H9 (cell line): ENCODE measurements at regions not wholly inside any gene's neighbourhood (a gene's known extent, or its start where the extent isn't known, plus 50 kb on each side); places are given as distances from the start of the nearest gene placed in this dataset.

ENCODE experiments used
- DNase-seq: peaks from one replicate; pipeline ENCODE4 v3.0.0-alpha.2; 2017
- H2AFZ ChIP-seq: one replicate; pipeline ENCODE4 v1.6.1; 2013; ENCODE audit warnings: mild to moderate bottlenecking, low read length, control low read depth, moderate library complexity
- H2AK5ac ChIP-seq: 2 replicates; pipeline ENCODE4 v1.6.1; 2013; ENCODE audit warnings: low read length, control low read depth, mixed read lengths; ENCODE audit not compliant: insufficient read length
- H2BK120ac ChIP-seq: one replicate; pipeline ENCODE4 v1.6.1; 2013; ENCODE audit warnings: low read depth, mild to moderate bottlenecking, low read length, control low read depth, inconsistent platforms; ENCODE audit not compliant: poor library complexity, severe bottlenecking
- H2BK12ac ChIP-seq: 2 replicates; pipeline ENCODE4 v1.6.1; 2013; ENCODE audit warnings: low read length, control low read depth, mixed read lengths, low read depth; ENCODE audit not compliant: insufficient read length
- H2BK15ac ChIP-seq: 2 replicates; pipeline ENCODE4 v1.6.1; 2013; ENCODE audit warnings: low read depth, low read length, control low read depth
- H2BK20ac ChIP-seq: one replicate; pipeline ENCODE4 v1.6.1; 2013; ENCODE audit warnings: low read depth, mild to moderate bottlenecking, low read length, control low read depth, inconsistent platforms; ENCODE audit not compliant: poor library complexity, severe bottlenecking
- H2BK5ac ChIP-seq: 2 replicates; pipeline ENCODE4 v1.6.1; 2013; ENCODE audit warnings: low read length, control low read depth, mixed read lengths; ENCODE audit not compliant: insufficient read length
- H3K14ac ChIP-seq: 2 replicates; pipeline ENCODE4 v1.6.1; 2013; ENCODE audit warnings: low read length, control low read depth; ENCODE audit not compliant: insufficient read depth
- H3K18ac ChIP-seq: 2 replicates; pipeline ENCODE4 v1.6.1; 2013; ENCODE audit warnings: low read depth, mild to moderate bottlenecking, mixed read lengths, low read length, control low read depth; ENCODE audit not compliant: insufficient read length
- H3K23ac ChIP-seq: 2 replicates; pipeline ENCODE4 v1.6.1; 2013; ENCODE audit warnings: low read length, control low read depth, mixed read lengths, low read depth; ENCODE audit not compliant: insufficient read length
- H3K23me2 ChIP-seq: 2 replicates; pipeline ENCODE4 v1.6.1; 2013; ENCODE audit warnings: low read depth, mild to moderate bottlenecking, mixed read lengths, low read length, control low read depth; ENCODE audit not compliant: insufficient read length, poor library complexity, severe bottlenecking
- H3K27ac ChIP-seq: 2 replicates; pipeline ENCODE4 v1.5.1; 2013; ENCODE audit warnings: low read length, control low read depth, mixed read lengths, low read depth; ENCODE audit not compliant: insufficient read length
- H3K27me3 ChIP-seq: 2 replicates; pipeline ENCODE4 v1.6.1; 2013; ENCODE audit warnings: low read length, control low read depth, inconsistent platforms; ENCODE audit not compliant: insufficient read depth
- H3K4ac ChIP-seq: 2 replicates; pipeline ENCODE4 v1.6.1; 2013; ENCODE audit warnings: low read depth, mild to moderate bottlenecking, control low read depth, inconsistent platforms, low read length, moderate library complexity
- H3K4me1 ChIP-seq: 2 replicates; pipeline ENCODE4 v1.6.1; 2013; ENCODE audit warnings: low read length, control low read depth, inconsistent platforms; ENCODE audit not compliant: insufficient read depth
- H3K4me2 ChIP-seq: 2 replicates; pipeline ENCODE4 v1.6.1; 2013; ENCODE audit warnings: low read length, control low read depth, mixed read lengths; ENCODE audit not compliant: insufficient read length, insufficient read depth
- H3K56ac ChIP-seq: 2 replicates; pipeline ENCODE4 v1.6.1; 2013; ENCODE audit warnings: low read depth, mild to moderate bottlenecking, mixed read lengths, low read length, control low read depth; ENCODE audit not compliant: insufficient read length
- H3K79me1 ChIP-seq: 2 replicates; pipeline ENCODE4 v1.6.1; 2013; ENCODE audit warnings: low read depth, mild to moderate bottlenecking, moderate library complexity, low read length, control low read depth, inconsistent platforms; ENCODE audit not compliant: insufficient read depth, poor library complexity, severe bottlenecking
- H3K79me2 ChIP-seq: 2 replicates; pipeline ENCODE4 v1.6.1; 2013; ENCODE audit warnings: low read length, control low read depth, inconsistent platforms; ENCODE audit not compliant: insufficient read depth
- H3K9ac ChIP-seq: 2 replicates; pipeline ENCODE4 v1.6.1; 2013; ENCODE audit warnings: low read length, control low read depth, mixed read lengths; ENCODE audit not compliant: insufficient read length; ENCODE audit errors: extremely low read depth
- H3K9me3 ChIP-seq: one replicate; pipeline ENCODE4 v1.6.1; 2013; ENCODE audit warnings: low read depth, low read length, inconsistent platforms; ENCODE audit not compliant: control insufficient read depth
- H3T11ph ChIP-seq: one replicate; pipeline ENCODE4 v1.6.1; 2013; ENCODE audit warnings: mild to moderate bottlenecking, low read length, control low read depth, inconsistent platforms
- H4K20me1 ChIP-seq: one replicate; pipeline ENCODE4 v1.6.1; 2013; ENCODE audit not compliant: control insufficient read depth, insufficient read length, insufficient read depth
- H4K5ac ChIP-seq: 2 replicates; pipeline ENCODE4 v1.6.1; 2013; ENCODE audit warnings: low read depth, mild to moderate bottlenecking, mixed read lengths, low read length, control low read depth; ENCODE audit not compliant: insufficient read length
- H4K8ac ChIP-seq: replicated peaks from 2 replicates; pipeline ENCODE4 v1.6.1; 2013; ENCODE audit warnings: low read length, control low read depth, mixed read lengths, low read depth; ENCODE audit not compliant: insufficient read length
- H4K91ac ChIP-seq: 2 replicates; pipeline ENCODE4 v1.6.1; 2013; ENCODE audit warnings: low read depth, mild to moderate bottlenecking, moderate library complexity, mixed read lengths, low read length, control low read depth; ENCODE audit not compliant: insufficient read length
- H3K27ac Mint-ChIP-seq, 3 experiments: 2 replicates in 2 of 3; 3 replicates in 1 of 3; pipeline ENCODE4 v1.8.0; 2020 to 2021; ENCODE audit warnings: mixed read lengths in 3 of 3, mild to moderate bottlenecking in 1 of 3, moderate library complexity in 1 of 3
- H3K27me3 Mint-ChIP-seq: 2 replicates; pipeline ENCODE4 v1.8.0; 2021; ENCODE audit warnings: low read depth, mild to moderate bottlenecking, moderate library complexity, mixed read lengths
- H3K36me3 Mint-ChIP-seq, 3 experiments: 2 replicates in 2 of 3; 3 replicates in 1 of 3; pipeline ENCODE4 v1.8.0; 2020 to 2021; ENCODE audit warnings: low read depth in 3 of 3, mixed read lengths in 3 of 3; ENCODE audit not compliant: insufficient read depth in 1 of 3
- H3K4me1 Mint-ChIP-seq, 2 experiments: 2 replicates each; pipeline ENCODE4 v1.8.0; 2020; ENCODE audit warnings: mixed read lengths in 2 of 2
- H3K4me3 Mint-ChIP-seq, 2 experiments: 2 replicates in 1 of 2; 3 replicates in 1 of 2; pipeline ENCODE4 v1.8.0; 2020 to 2021; ENCODE audit warnings: mild to moderate bottlenecking in 2 of 2, mixed read lengths in 2 of 2, moderate library complexity in 1 of 2
- H3K9me3 Mint-ChIP-seq, 2 experiments: 2 replicates in 1 of 2; 3 replicates in 1 of 2; pipeline ENCODE4 v1.8.0; 2020; ENCODE audit warnings: mild to moderate bottlenecking in 2 of 2, mixed read lengths in 2 of 2, moderate library complexity in 1 of 2
- CTCF ChIP-seq: fragments of 200-600 bp; sonication (generic); conservative IDR thresholded peaks from 3 replicates; pipeline ENCODE4 v1.8.0; 2021; ENCODE audit warnings: antibody characterized with exemption, mild to moderate bottlenecking

GRCh38 chr12:25372002-25372401, 121.3 kb upstream of the KRAS start:
- H3K4me1 ChIP-seq: no peaks in the 10 kb centered on the region
- no peak overlapping the region for H2BK15ac ChIP-seq
- no peak overlapping the region for H3K14ac ChIP-seq
- no peaks in the 10 kb centered on the region for H3K79me2 ChIP-seq
- H3K79me1 ChIP-seq: no peaks in the 10 kb centered on the region
- no peaks in the 10 kb centered on the region for H3K23me2 ChIP-seq
- H4K8ac ChIP-seq: no peak overlapping the region
- no peak for TF ChIP-seq CTCF
- no peak overlapping the region for H3K56ac ChIP-seq
- H3K9me3 ChIP-seq: no peaks in the 10 kb centered on the region
- H3K23ac ChIP-seq: no peak overlapping the region
- Mint-ChIP-seq H3K9me3 (peaks cover 3 to 9% of the 10 kb centered on the region in 2 experiments; a peak in 2 of 5 replicates), H3K27me3 (no peaks in the 10 kb centered on the region), H3K4me1 (no peaks in the 10 kb centered on the region), H3K4me3 (no peak overlapping the region), H3K36me3 (peaks cover 0 to 5% (median 1%) of the 10 kb centered on the region in 3 experiments; a peak in 4 of 7 replicates), H3K27ac (no peak overlapping the region)
- no peak overlapping the region for H2BK120ac ChIP-seq
- H4K91ac ChIP-seq: no peak overlapping the region
- H4K20me1 ChIP-seq: no peaks in the 10 kb centered on the region
- no peak overlapping the region for H2BK12ac ChIP-seq
- H2AK5ac ChIP-seq: no peak overlapping the region
- H3T11ph ChIP-seq: no peak overlapping the region
- H2AFZ ChIP-seq: no peak overlapping the region
- H3K4me2 ChIP-seq: no peak overlapping the region
- no peak overlapping the region for H3K9ac ChIP-seq
- no peak for DNase-seq
- H2BK5ac ChIP-seq: no peak overlapping the region
- H2BK20ac ChIP-seq: no peak overlapping the region
- no peak overlapping the region for H3K18ac ChIP-seq
- H4K5ac ChIP-seq: no peak overlapping the region
- no peaks in the 10 kb centered on the region for H3K27me3 ChIP-seq
- H3K4ac ChIP-seq: no peak overlapping the region
- no peak overlapping the region for H3K27ac ChIP-seq
